SK-N-SH treated with all-trans-retinoic acid at 6 μM for 48 hours (cell line): ENCODE measurements at regions not wholly inside any gene's neighbourhood (a gene's known extent, or its start where the extent isn't known, plus 50 kb on each side); places are given as distances from the start of the nearest gene placed in this dataset.

Experiments used
- ATAC-seq: fragments of 200-7000 bp; cut with Tn5 transposase; 3 replicates; pipeline ENCODE4 v1.9.1; 2020; ENCODE audit warnings: mild to moderate bottlenecking, moderate library complexity
- ARNTL ChIP-seq: fragments of 450-650 bp; formaldehyde crosslinking; IDR thresholded peaks from 2 replicates; pipeline ENCODE4 v1.5.0; 2020; ENCODE audit warnings: low read depth, mild to moderate bottlenecking, moderate library complexity, borderline replicate concordance
- BACH2 ChIP-seq: fragments of 250-450 bp; sonication (Bioruptor Pico); IDR thresholded peaks from 2 replicates; pipeline ENCODE4 v1.9.0; 2021; ENCODE audit warnings: mild to moderate bottlenecking, borderline replicate concordance
- CSDC2 ChIP-seq: fragments of 250-450 bp; sonication (Bioruptor Pico); IDR thresholded peaks from 2 replicates; pipeline ENCODE4 v1.5.0; 2020; ENCODE audit warnings: mild to moderate bottlenecking, moderate library complexity
- ESRRG ChIP-seq: fragments of 250-450 bp; sonication (Bioruptor Pico); IDR thresholded peaks from 2 replicates; pipeline ENCODE4 v1.6.1; 2021; ENCODE audit warnings: mild to moderate bottlenecking
- GLIS3 ChIP-seq: fragments of 250-450 bp; sonication (Bioruptor Pico); IDR thresholded peaks from 2 replicates; pipeline ENCODE4 v1.5.0; 2020; ENCODE audit warnings: mild to moderate bottlenecking, moderate library complexity
- ISL1 ChIP-seq: fragments of 250-450 bp; sonication (Bioruptor Pico); IDR thresholded peaks from 2 replicates; pipeline ENCODE4 v2.1.2; 2022; ENCODE audit warnings: mild to moderate bottlenecking, moderate library complexity
- OSR1 ChIP-seq: fragments of 250-450 bp; sonication (Bioruptor Pico); IDR thresholded peaks from 2 replicates; pipeline ENCODE4 v1.8.0; 2022; ENCODE audit warnings: moderate library complexity, mild to moderate bottlenecking, inconsistent platforms
- PPARA ChIP-seq: fragments of 250-450 bp; sonication (Bioruptor Pico); IDR thresholded peaks from 2 replicates; pipeline ENCODE4 v1.5.0; 2020; ENCODE audit warnings: mild to moderate bottlenecking, borderline replicate concordance
- RARB ChIP-seq: fragments of 250-450 bp; sonication (Bioruptor Pico); IDR thresholded peaks from 2 replicates; pipeline ENCODE4 v1.8.0; 2021; ENCODE audit warnings: mild to moderate bottlenecking, moderate library complexity
- SNAI2 ChIP-seq: fragments of 250-450 bp; sonication (Bioruptor Pico); IDR thresholded peaks from 2 replicates; pipeline ENCODE4 v1.5.0; 2020; ENCODE audit warnings: mild to moderate bottlenecking, moderate library complexity
- TCF4 ChIP-seq: fragments of 250-450 bp; sonication (Bioruptor Pico); IDR thresholded peaks from 2 replicates; pipeline ENCODE4 v1.8.0; 2021; ENCODE audit warnings: mild to moderate bottlenecking, moderate library complexity, borderline replicate concordance
- TOX ChIP-seq: fragments of 250-450 bp; sonication (Bioruptor Pico); IDR thresholded peaks from 2 replicates; pipeline ENCODE4 v1.8.0; 2021; ENCODE audit warnings: mild to moderate bottlenecking, moderate library complexity, borderline replicate concordance
- ZC3H10 ChIP-seq: fragments of 250-450 bp; sonication (Bioruptor Pico); IDR thresholded peaks from 2 replicates; pipeline ENCODE4 v1.5.1; 2021; ENCODE audit warnings: mild to moderate bottlenecking, moderate library complexity
- ZFP3 ChIP-seq: fragments of 250-450 bp; sonication (Bioruptor Pico); IDR thresholded peaks from 2 replicates; pipeline ENCODE4 v1.5.0; 2020; ENCODE audit warnings: mild to moderate bottlenecking, moderate library complexity
- ZFP30 ChIP-seq: fragments of 450-650 bp; formaldehyde crosslinking; IDR thresholded peaks from 2 replicates; pipeline ENCODE4 v1.5.0; 2022; ENCODE audit warnings: mild to moderate bottlenecking, moderate library complexity
- ZNF565 ChIP-seq: fragments of 450-650 bp; formaldehyde crosslinking; conservative IDR thresholded peaks from 2 replicates; pipeline ENCODE4 v1.5.0; 2020; ENCODE audit warnings: low read depth, mild to moderate bottlenecking, moderate library complexity
- ZNF70 ChIP-seq: fragments of 450-650 bp; formaldehyde crosslinking; IDR thresholded peaks from 2 replicates; pipeline ENCODE4 v1.5.0; 2020; ENCODE audit warnings: mild to moderate bottlenecking, moderate library complexity
- ZNF8 ChIP-seq: fragments of 450-650 bp; formaldehyde crosslinking; IDR thresholded peaks from 2 replicates; pipeline ENCODE4 v1.5.0; 2020; ENCODE audit warnings: mild to moderate bottlenecking, moderate library complexity
- TF ChIP-seq, protein P1 (sequence below): fragments of 250-450 bp; sonication (Bioruptor Pico); IDR thresholded peaks from 2 replicates; pipeline ENCODE4 v1.5.0; 2020; ENCODE audit warnings: mild to moderate bottlenecking, moderate library complexity
- TF ChIP-seq, protein P2 (sequence below): fragments of 250-450 bp; sonication (Bioruptor Pico); IDR thresholded peaks from 2 replicates; pipeline ENCODE4 v1.5.1; 2021; ENCODE audit warnings: mild to moderate bottlenecking, moderate library complexity
- TF ChIP-seq, protein P3 (sequence below): fragments of 250-450 bp; sonication (Bioruptor Pico); IDR thresholded peaks from 2 replicates; pipeline ENCODE4 v1.8.0; 2020; ENCODE audit warnings: mild to moderate bottlenecking, moderate library complexity, borderline replicate concordance
- TF ChIP-seq, protein P4 (sequence below): fragments of 250-450 bp; sonication (Bioruptor Pico); IDR thresholded peaks from 2 replicates; pipeline ENCODE4 v1.5.1; 2020; ENCODE audit warnings: low read depth, mild to moderate bottlenecking, moderate library complexity
- TF ChIP-seq, protein P5 (sequence below): fragments of 250-450 bp; sonication (Bioruptor Pico); IDR thresholded peaks from 2 replicates; pipeline ENCODE4 v1.8.0; 2021; ENCODE audit warnings: low read depth, mild to moderate bottlenecking, moderate library complexity, borderline replicate concordance

DNA sequence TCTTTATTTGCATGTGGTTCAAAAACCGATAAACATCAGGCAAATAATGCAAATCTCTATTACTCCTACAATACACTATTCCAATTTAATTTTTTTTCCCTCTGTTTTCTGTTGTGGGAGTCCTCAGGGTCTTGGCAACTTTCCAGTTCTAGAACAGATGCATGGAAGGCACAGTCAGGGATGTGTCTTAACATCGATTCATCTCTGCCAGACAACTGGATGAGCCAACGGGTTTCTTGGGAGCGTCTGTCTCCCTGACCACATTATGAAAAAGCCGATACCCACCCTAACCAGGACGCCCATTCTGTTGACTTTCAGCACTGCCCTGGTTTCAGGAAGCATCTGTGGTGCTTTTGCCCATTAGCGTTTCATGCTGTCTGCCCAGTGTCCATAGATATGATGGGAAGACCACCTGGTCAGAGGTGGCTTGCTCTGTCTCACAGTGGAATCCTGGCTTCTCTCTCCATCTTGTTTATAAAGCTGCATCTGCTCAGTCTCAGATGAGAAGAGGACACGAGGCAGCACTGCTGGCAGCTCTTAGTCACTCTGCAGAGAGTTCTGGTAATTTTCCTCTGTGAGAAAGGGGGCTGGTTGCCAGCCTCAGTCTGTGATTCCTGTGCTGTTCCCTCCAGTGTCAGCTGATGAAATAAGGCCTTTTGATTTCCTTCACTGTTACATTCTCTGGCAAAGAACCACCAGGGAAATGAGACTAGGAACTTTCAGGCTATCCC, 57.9 kb upstream of the KCNE4 start:
- ATAC-seq = peak; percentile 95
- peak; percentile 39; the same call in 1 of the 2 replicates for TF ChIP-seq ZNF565 (CRISPR knock-in tag)
- TF ChIP-seq ZFP30 = no peak
- TF ChIP-seq ZFP3 (CRISPR knock-in tag) = 0 out of 2 replicates have a peak, but pooled peaks have one; percentile 47
- TF ChIP-seq GLIS3 (CRISPR knock-in tag) = peak; percentile 15; the same call in 1 of the 2 replicates
- TF ChIP-seq TOX (CRISPR knock-in tag) = no peak
- no peak for TF ChIP-seq ZC3H10
- TF ChIP-seq SNAI2 (CRISPR knock-in tag) = 0 out of 2 replicates have a peak, but pooled peaks have one; percentile 31
- TF ChIP-seq ZNF8 = peak; percentile 18; the same call in 1 of the 2 replicates
- TF ChIP-seq RARB (CRISPR knock-in tag) = no peak
- TF ChIP-seq, protein P1, sequence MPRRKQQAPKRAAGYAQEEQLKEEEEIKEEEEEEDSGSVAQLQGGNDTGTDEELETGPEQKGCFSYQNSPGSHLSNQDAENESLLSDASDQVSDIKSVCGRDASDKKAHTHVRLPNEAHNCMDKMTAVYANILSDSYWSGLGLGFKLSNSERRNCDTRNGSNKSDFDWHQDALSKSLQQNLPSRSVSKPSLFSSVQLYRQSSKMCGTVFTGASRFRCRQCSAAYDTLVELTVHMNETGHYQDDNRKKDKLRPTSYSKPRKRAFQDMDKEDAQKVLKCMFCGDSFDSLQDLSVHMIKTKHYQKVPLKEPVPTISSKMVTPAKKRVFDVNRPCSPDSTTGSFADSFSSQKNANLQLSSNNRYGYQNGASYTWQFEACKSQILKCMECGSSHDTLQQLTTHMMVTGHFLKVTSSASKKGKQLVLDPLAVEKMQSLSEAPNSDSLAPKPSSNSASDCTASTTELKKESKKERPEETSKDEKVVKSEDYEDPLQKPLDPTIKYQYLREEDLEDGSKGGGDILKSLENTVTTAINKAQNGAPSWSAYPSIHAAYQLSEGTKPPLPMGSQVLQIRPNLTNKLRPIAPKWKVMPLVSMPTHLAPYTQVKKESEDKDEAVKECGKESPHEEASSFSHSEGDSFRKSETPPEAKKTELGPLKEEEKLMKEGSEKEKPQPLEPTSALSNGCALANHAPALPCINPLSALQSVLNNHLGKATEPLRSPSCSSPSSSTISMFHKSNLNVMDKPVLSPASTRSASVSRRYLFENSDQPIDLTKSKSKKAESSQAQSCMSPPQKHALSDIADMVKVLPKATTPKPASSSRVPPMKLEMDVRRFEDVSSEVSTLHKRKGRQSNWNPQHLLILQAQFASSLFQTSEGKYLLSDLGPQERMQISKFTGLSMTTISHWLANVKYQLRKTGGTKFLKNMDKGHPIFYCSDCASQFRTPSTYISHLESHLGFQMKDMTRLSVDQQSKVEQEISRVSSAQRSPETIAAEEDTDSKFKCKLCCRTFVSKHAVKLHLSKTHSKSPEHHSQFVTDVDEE (CRISPR knock-in tag) = peak; percentile 69
- TF ChIP-seq ESRRG = no peak
- TF ChIP-seq PPARA (CRISPR knock-in tag) = no peak
- TF ChIP-seq BACH2 (CRISPR knock-in tag) = 0 out of 2 replicates have a peak, but pooled peaks have one; percentile 41
- TF ChIP-seq TCF4 (CRISPR knock-in tag) = peak; percentile 86
- 0 out of 2 replicates have a peak, but pooled peaks have one; percentile 4 for TF ChIP-seq ZNF70 (CRISPR knock-in tag)
- peak; percentile 48; the same call in 1 of the 2 replicates for TF ChIP-seq CSDC2 (CRISPR knock-in tag)
- TF ChIP-seq, protein P2, sequence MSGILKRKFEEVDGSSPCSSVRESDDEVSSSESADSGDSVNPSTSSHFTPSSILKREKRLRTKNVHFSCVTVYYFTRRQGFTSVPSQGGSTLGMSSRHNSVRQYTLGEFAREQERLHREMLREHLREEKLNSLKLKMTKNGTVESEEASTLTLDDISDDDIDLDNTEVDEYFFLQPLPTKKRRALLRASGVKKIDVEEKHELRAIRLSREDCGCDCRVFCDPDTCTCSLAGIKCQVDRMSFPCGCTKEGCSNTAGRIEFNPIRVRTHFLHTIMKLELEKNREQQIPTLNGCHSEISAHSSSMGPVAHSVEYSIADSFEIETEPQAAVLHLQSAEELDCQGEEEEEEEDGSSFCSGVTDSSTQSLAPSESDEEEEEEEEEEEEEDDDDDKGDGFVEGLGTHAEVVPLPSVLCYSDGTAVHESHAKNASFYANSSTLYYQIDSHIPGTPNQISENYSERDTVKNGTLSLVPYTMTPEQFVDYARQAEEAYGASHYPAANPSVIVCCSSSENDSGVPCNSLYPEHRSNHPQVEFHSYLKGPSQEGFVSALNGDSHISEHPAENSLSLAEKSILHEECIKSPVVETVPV (CRISPR knock-in tag) = 0 out of 2 replicates have a peak, but pooled peaks have one; percentile 31
- TF ChIP-seq, protein P3, sequence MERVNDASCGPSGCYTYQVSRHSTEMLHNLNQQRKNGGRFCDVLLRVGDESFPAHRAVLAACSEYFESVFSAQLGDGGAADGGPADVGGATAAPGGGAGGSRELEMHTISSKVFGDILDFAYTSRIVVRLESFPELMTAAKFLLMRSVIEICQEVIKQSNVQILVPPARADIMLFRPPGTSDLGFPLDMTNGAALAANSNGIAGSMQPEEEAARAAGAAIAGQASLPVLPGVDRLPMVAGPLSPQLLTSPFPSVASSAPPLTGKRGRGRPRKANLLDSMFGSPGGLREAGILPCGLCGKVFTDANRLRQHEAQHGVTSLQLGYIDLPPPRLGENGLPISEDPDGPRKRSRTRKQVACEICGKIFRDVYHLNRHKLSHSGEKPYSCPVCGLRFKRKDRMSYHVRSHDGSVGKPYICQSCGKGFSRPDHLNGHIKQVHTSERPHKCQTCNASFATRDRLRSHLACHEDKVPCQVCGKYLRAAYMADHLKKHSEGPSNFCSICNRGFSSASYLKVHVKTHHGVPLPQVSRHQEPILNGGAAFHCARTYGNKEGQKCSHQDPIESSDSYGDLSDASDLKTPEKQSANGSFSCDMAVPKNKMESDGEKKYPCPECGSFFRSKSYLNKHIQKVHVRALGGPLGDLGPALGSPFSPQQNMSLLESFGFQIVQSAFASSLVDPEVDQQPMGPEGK (CRISPR knock-in tag) = no peak
- TF ChIP-seq ISL1 = peak; percentile 78
- TF ChIP-seq, protein P4, sequence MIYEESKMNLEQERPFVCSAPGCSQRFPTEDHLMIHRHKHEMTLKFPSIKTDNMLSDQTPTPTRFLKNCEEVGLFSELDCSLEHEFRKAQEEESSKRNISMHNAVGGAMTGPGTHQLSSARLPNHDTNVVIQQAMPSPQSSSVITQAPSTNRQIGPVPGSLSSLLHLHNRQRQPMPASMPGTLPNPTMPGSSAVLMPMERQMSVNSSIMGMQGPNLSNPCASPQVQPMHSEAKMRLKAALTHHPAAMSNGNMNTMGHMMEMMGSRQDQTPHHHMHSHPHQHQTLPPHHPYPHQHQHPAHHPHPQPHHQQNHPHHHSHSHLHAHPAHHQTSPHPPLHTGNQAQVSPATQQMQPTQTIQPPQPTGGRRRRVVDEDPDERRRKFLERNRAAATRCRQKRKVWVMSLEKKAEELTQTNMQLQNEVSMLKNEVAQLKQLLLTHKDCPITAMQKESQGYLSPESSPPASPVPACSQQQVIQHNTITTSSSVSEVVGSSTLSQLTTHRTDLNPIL = peak; percentile 16; the same call in 1 of the 2 replicates
- TF ChIP-seq OSR1 = no peak
- TF ChIP-seq, protein P5, sequence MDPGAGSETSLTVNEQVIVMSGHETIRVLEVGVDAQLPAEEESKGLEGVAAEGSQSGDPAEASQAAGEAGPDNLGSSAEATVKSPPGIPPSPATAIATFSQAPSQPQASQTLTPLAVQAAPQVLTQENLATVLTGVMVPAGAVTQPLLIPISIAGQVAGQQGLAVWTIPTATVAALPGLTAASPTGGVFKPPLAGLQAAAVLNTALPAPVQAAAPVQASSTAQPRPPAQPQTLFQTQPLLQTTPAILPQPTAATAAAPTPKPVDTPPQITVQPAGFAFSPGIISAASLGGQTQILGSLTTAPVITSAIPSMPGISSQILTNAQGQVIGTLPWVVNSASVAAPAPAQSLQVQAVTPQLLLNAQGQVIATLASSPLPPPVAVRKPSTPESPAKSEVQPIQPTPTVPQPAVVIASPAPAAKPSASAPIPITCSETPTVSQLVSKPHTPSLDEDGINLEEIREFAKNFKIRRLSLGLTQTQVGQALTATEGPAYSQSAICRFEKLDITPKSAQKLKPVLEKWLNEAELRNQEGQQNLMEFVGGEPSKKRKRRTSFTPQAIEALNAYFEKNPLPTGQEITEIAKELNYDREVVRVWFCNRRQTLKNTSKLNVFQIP (CRISPR knock-in tag) = no peak
- TF ChIP-seq ARNTL (CRISPR knock-in tag) = no peak

DNA sequence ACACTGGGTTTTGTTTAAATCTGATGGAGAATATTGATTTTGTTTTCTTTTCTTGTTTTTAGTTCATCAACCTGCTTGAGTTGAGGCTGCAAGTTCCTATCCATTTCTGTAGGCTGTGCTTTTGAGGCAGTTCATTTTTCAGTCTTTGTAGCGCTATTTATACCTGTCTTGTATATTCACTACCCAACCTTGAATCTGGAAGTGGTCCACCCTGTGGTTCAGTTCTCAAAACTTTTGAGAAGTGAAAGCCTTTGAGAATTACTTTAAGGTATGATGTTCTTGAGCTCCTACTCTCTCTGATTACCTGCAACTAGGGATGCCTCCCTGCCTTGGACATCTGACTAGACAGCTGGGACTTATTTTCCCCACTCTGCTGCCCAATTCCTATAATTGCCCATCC, 53.5 kb upstream of the KCNE4 start:
- TF ChIP-seq, protein P5 (CRISPR knock-in tag) = no peak
- TF ChIP-seq GLIS3 (CRISPR knock-in tag) (no peak), PPARA (CRISPR knock-in tag) (no peak)
- TF ChIP-seq, protein P2 (CRISPR knock-in tag) = no peak
- no peak for ATAC-seq
